SK-N-MC (cell line): ENCODE measurements at regions not wholly inside any gene's neighbourhood (a gene's known extent, or its start where the extent isn't known, plus 50 kb on each side); places are given as distances from the start of the nearest gene placed in this dataset.

Experiments
- EZH2 ChIP-seq: fragments of 200-600 bp; sonication (generic); IDR thresholded peaks from one replicate; pipeline ENCODE4 v1.6.1; 2017; ENCODE audit warnings: antibody characterized with exemption
- FOXP2 ChIP-seq: optimal IDR thresholded peaks from 2 replicates; pipeline ENCODE3; 2011; ENCODE audit warnings: mild to moderate bottlenecking, moderate library complexity; ENCODE audit not compliant: insufficient read depth; ENCODE audit errors: extremely low read length, control extremely low read depth
- POLR2AphosphoS5 ChIP-seq: IDR thresholded peaks from 2 replicates; pipeline ENCODE4 v1.6.1; 2012; ENCODE audit warnings: mild to moderate bottlenecking, low read depth, low read length, borderline replicate concordance

- TF ChIP-seq POLR2AphosphoS5 (no peak), EZH2 (no peak), FOXP2 (no peak)
Measured at GRCh38 chr11:23494981-23495380, 634.7 kb upstream of the CCDC179 start.
